ENCODE measurements at regions not wholly inside any gene's neighbourhood (a gene's known extent, or its start where the extent isn't known, plus 50 kb on each side); places are given as distances from the start of the nearest gene placed in this dataset.

GRCh38 chrX:9349572-9350494 is 115.0 kb upstream of the TBL1X start:
- no peaks in the 10 kb centered on the region for H3K27me3 ChIP-seq
- DNase-seq (ENCODE audit: low spot score in 2 of 2) = no peak
- 68 to 71% methylated on average over 9 to 11 of the region's 11 CpGs for WGBS, 2 donors

GRCh38 chrX:9351126-9351525 is 113.7 kb upstream of the TBL1X start:
- H3K36me3 ChIP-seq = no peaks in the 10 kb centered on the region
- H3K9me3 ChIP-seq = no peaks in the 10 kb centered on the region
- 86 to 97% methylated on average over 3 of the region's 3 CpGs for WGBS, 2 donors
- no peak overlapping the region for H3K4me3 ChIP-seq
- no peaks in the 10 kb centered on the region for H3K4me1 ChIP-seq
- no peaks in the 10 kb centered on the region for H3K27me3 ChIP-seq
- TF ChIP-seq CTCF (IDR thresholded peaks at IDR 0.05) (no peak), EP300 (IDR thresholded peaks at IDR 0.05) (no peak), POLR2A (IDR thresholded peaks at IDR 0.05) (no peak)
- DNase-seq (ENCODE audit: low spot score in 2 of 2) = no peak
- no peak overlapping the region for H3K27ac ChIP-seq

More at GRCh38 chrX:9349572-9350494, 115.0 kb upstream of the TBL1X start:
- Histone ChIP-seq H3K4me3 (no peak overlapping the region), H3K4me1 (no peaks in the 10 kb centered on the region), H3K36me3 (no peaks in the 10 kb centered on the region), H3K9me3 (no peaks in the 10 kb centered on the region), H3K27ac (no peak overlapping the region)
- TF ChIP-seq POLR2A (IDR thresholded peaks at IDR 0.05) (no peak), CTCF (IDR thresholded peaks at IDR 0.05) (no peak), EP300 (IDR thresholded peaks at IDR 0.05) (no peak)

- no peaks in the 10 kb centered on the region for H3K36me3 ChIP-seq
- no peaks in the 10 kb centered on the region for H3K9me3 ChIP-seq
- no peaks in the 10 kb centered on the region for H3K27me3 ChIP-seq
- DNase-seq (ENCODE audit: low spot score in 2 of 2) = no peak
- H3K4me3 ChIP-seq = no peak overlapping the region
- H3K4me1 ChIP-seq = no peaks in the 10 kb centered on the region
- no peak overlapping the region for H3K27ac ChIP-seq
- no peak for TF ChIP-seq CTCF (IDR thresholded peaks at IDR 0.05)
- no peak for TF ChIP-seq POLR2A (IDR thresholded peaks at IDR 0.05)
- no peak for TF ChIP-seq EP300 (IDR thresholded peaks at IDR 0.05)
- 53 to 79% methylated on average over 4 of the region's 4 CpGs for WGBS, 2 donors
These were observed 112.6 kb upstream of the TBL1X start for GRCh38 chrX:9352243-9352642.

- peak in 1 of 2 donors; percentile 23 for DNase-seq (ENCODE audit: low spot score in 2 of 2)
- H3K27ac ChIP-seq = no peak overlapping the region
- 45 to 50% methylated on average over 11 to 15 of the region's 15 CpGs for WGBS, 2 donors
- no peaks in the 10 kb centered on the region for H3K27me3 ChIP-seq
- H3K9me3 ChIP-seq = no peaks in the 10 kb centered on the region
- no peaks in the 10 kb centered on the region for H3K4me1 ChIP-seq
- no peak overlapping the region for H3K4me3 ChIP-seq
- no peaks in the 10 kb centered on the region for H3K36me3 ChIP-seq
- TF ChIP-seq EP300 (IDR thresholded peaks at IDR 0.05) (no peak), CTCF (IDR thresholded peaks at IDR 0.05) (no peak), POLR2A (IDR thresholded peaks at IDR 0.05) (no peak)
These were observed 112.0 kb upstream of the TBL1X start for GRCh38 chrX:9352694-9353411.

- TF ChIP-seq POLR2A (IDR thresholded peaks at IDR 0.05) (no peak), EP300 (IDR thresholded peaks at IDR 0.05) (no peak), CTCF (IDR thresholded peaks at IDR 0.05) (no peak)
- WGBS, 2 donors = 79 to 86% methylated on average over 7 to 9 of the region's 9 CpGs
These were observed 109.9 kb upstream of the TBL1X start for GRCh38 chrX:9354918-9355317.

More at GRCh38 chrX:9354918-9355317, 109.9 kb upstream of the TBL1X start:
- Histone ChIP-seq H3K36me3 (no peaks in the 10 kb centered on the region), H3K27me3 (no peaks in the 10 kb centered on the region), H3K4me1 (no peaks in the 10 kb centered on the region), H3K9me3 (no peaks in the 10 kb centered on the region), H3K27ac (no peak overlapping the region), H3K4me3 (no peak overlapping the region)
- no peak for DNase-seq (ENCODE audit: low spot score in 2 of 2)
